MCF 10A (cell line): ENCODE measurements at regions not wholly inside any gene's neighbourhood (a gene's known extent, or its start where the extent isn't known, plus 50 kb on each side); places are given as distances from the start of the nearest gene placed in this dataset.

ENCODE experiments used
- BruUV-seq: library from RNA; stranded (reverse); fragments of 400-500 nt; replicated peaks from 2 replicates; lab custom pipeline; 2021; lab: Mats Ljungman, UMichigan
- CTCF ChIA-PET: fragments of 300-600 bp; sonication (Branson Sonifier 250); formaldehyde crosslinking; extraction: SDS; loops from one replicate; lab custom pipeline; 2021; ENCODE audit warnings: antibody characterized with exemption, inconsistent platforms; lab: Yijun Ruan, JAX
- POLR2A ChIA-PET: fragments of 300-600, 350-650 bp; sonication (Branson Sonifier 250); formaldehyde crosslinking; extraction: SDS; loops from one replicate; lab custom pipeline; 2020; ENCODE audit warnings: antibody characterized with exemption, inconsistent platforms; lab: Yijun Ruan, JAX
- DNase-seq: peaks from one replicate; pipeline ENCODE4 v3.0.0-alpha.2; 2018; ENCODE audit not compliant: unreplicated experiment
- H3K27ac Mint-ChIP-seq: one replicate; pipeline ENCODE4 v1.8.0; 2022; ENCODE audit warnings: mild to moderate bottlenecking, low read depth, mixed read lengths; ENCODE audit not compliant: unreplicated experiment
- H3K27me3 Mint-ChIP-seq: one replicate; pipeline ENCODE4 v1.8.0; 2022; ENCODE audit warnings: mixed read lengths; ENCODE audit not compliant: insufficient read depth, unreplicated experiment
- H3K36me3 Mint-ChIP-seq: one replicate; pipeline ENCODE4 v1.8.0; 2022; ENCODE audit warnings: mild to moderate bottlenecking, moderate library complexity, mixed read lengths; ENCODE audit not compliant: insufficient read depth, unreplicated experiment
- H3K4me1 Mint-ChIP-seq: one replicate; pipeline ENCODE4 v1.8.0; 2022; ENCODE audit warnings: mixed read lengths; ENCODE audit not compliant: insufficient read depth, unreplicated experiment
- H3K4me3 Mint-ChIP-seq: one replicate; pipeline ENCODE4 v1.8.0; 2022; ENCODE audit warnings: mild to moderate bottlenecking, moderate library complexity, mixed read lengths; ENCODE audit not compliant: unreplicated experiment
- H3K9me3 Mint-ChIP-seq: one replicate; pipeline ENCODE4 v1.8.0; 2022; ENCODE audit warnings: mixed read lengths; ENCODE audit not compliant: unreplicated experiment
- CTCF ChIP-seq: fragments of 200-600 bp; IDR thresholded peaks from one replicate; pipeline ENCODE4 v1.8.0; 2022; ENCODE audit warnings: antibody characterized with exemption, mild to moderate bottlenecking; ENCODE audit not compliant: unreplicated experiment
- intact Hi-C: fragments of 100-400 bp; cut with micrococcal nuclease; formaldehyde crosslinking; loops from 2 replicates; pipeline ENCODE4 v1.14.1; 2022

- H3K4me1 Mint-ChIP-seq, result peaks cover 10% of the 10 kb centered on the region
- no peaks in the 10 kb centered on the region for H3K27me3 Mint-ChIP-seq
- H3K4me3 Mint-ChIP-seq, result no peak overlapping the region
- intact Hi-C loops, result loop anchor here (10.0 kb wide), 1 partner anchor 127 kb away; no protein-coding TSS in a partner anchor
- BruUV-seq, result no TSS peak
- CTCF ChIA-PET, result interaction anchor here (0.7 to 1.2 kb wide), 2 partner anchors 152 to 807 kb away, joined by 3 to 4 read pairs; no protein-coding TSS in a partner anchor
- TF ChIP-seq CTCF, result no peak
- H3K27ac Mint-ChIP-seq, result peak overlapping the region; percentile 25
- DNase-seq, result no peak
- peaks cover 7% of the 10 kb centered on the region for H3K9me3 Mint-ChIP-seq
- H3K36me3 Mint-ChIP-seq, result no peaks in the 10 kb centered on the region
- POLR2A ChIA-PET, result interaction anchor here (1.2 kb wide), 1 partner anchor 12 kb away, joined by 3 read pairs; no protein-coding TSS in a partner anchor
Measured at GRCh38 chr5:89458332-89458656, 575.3 kb upstream of the MEF2C start.

GRCh38 chr5:89457411-89458331 lies 574.7 kb upstream of the MEF2C start:
- intact Hi-C loops, result loop anchor here (10.0 kb wide), 1 partner anchor 127 kb away; no protein-coding TSS in a partner anchor
- Mint-ChIP-seq H3K27ac (peak overlapping the region; percentile 25), H3K36me3 (no peaks in the 10 kb centered on the region), H3K4me3 (no peak overlapping the region), H3K9me3 (peaks cover 7% of the 10 kb centered on the region), H3K27me3 (no peaks in the 10 kb centered on the region), H3K4me1 (peaks cover 10% of the 10 kb centered on the region)
- ChIA-PET CTCF (interaction anchor here (0.7 to 1.2 kb wide), 3 partner anchors 151 to 808 kb away, joined by 3 to 4 read pairs (median 4); no protein-coding TSS in a partner anchor), POLR2A (interaction anchor here (1.2 kb wide), 1 partner anchor 12 kb away, joined by 3 read pairs; no protein-coding TSS in a partner anchor)
- peak; percentile 76 for DNase-seq
- BruUV-seq, result no TSS peak
- no peak for TF ChIP-seq CTCF

- Mint-ChIP-seq H3K36me3 (no peaks in the 10 kb centered on the region), H3K27ac (no peak overlapping the region), H3K4me1 (no peaks in the 10 kb centered on the region), H3K9me3 (peaks cover 7% of the 10 kb centered on the region), H3K27me3 (no peaks in the 10 kb centered on the region), H3K4me3 (no peak overlapping the region)
- TF ChIP-seq CTCF, result no peak
- intact Hi-C loops, result loop anchor here (10.0 kb wide), 1 partner anchor 133 kb away; no protein-coding TSS in a partner anchor
- ChIA-PET CTCF (no interaction called here), POLR2A (no interaction called here)
- no TSS peak for BruUV-seq
- DNase-seq, result no peak
Measured at GRCh38 chr5:89452081-89452480, 569.1 kb upstream of the MEF2C start.

- intact Hi-C loops, result loop anchor here (10.0 kb wide), 1 partner anchor 134 kb away; no protein-coding TSS in a partner anchor
- Mint-ChIP-seq H3K27ac (no peak overlapping the region), H3K9me3 (peaks cover 7% of the 10 kb centered on the region), H3K27me3 (no peaks in the 10 kb centered on the region), H3K36me3 (no peaks in the 10 kb centered on the region), H3K4me3 (no peak overlapping the region), H3K4me1 (no peaks in the 10 kb centered on the region)
- ChIA-PET POLR2A (no interaction called here), CTCF (no interaction called here)
- DNase-seq, result no peak
- BruUV-seq, result no TSS peak
- TF ChIP-seq CTCF, result no peak
Measured at GRCh38 chr5:89451263-89451662, 568.3 kb upstream of the MEF2C start.
